ENCODE measurements at regions not wholly inside any gene's neighbourhood (a gene's known extent, or its start where the extent isn't known, plus 50 kb on each side); places are given as distances from the start of the nearest gene placed in this dataset.

DNA sequence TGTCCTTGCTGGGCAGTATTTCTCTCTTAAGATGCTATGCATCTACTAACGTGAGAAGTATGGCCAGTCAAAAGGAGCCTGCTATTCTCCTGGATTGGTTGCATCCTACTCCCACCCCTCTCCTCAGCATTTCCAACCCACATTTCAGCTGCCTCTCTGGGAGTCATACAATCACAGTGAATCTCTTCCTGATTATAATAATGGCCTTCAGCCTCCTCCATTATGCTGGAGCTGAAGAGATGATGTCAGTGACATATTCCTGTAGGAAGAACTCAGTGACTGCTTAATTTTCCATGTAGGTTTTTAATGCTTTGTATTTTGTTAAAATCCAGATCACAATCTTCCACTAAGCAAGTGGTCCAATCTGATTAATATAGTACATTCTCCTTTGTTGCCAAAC, 82.7 kb upstream of the SUCLG2 start:
- TF ChIP-seq, protein P1, sequence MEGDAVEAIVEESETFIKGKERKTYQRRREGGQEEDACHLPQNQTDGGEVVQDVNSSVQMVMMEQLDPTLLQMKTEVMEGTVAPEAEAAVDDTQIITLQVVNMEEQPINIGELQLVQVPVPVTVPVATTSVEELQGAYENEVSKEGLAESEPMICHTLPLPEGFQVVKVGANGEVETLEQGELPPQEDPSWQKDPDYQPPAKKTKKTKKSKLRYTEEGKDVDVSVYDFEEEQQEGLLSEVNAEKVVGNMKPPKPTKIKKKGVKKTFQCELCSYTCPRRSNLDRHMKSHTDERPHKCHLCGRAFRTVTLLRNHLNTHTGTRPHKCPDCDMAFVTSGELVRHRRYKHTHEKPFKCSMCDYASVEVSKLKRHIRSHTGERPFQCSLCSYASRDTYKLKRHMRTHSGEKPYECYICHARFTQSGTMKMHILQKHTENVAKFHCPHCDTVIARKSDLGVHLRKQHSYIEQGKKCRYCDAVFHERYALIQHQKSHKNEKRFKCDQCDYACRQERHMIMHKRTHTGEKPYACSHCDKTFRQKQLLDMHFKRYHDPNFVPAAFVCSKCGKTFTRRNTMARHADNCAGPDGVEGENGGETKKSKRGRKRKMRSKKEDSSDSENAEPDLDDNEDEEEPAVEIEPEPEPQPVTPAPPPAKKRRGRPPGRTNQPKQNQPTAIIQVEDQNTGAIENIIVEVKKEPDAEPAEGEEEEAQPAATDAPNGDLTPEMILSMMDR (IDR thresholded peaks at IDR 0.05 in 8 of 11, conservative IDR thresholded peaks at IDR 0.05 in 3 of 11) = no peak
- TF ChIP-seq POLR2A (IDR thresholded peaks at IDR 0.05) = no peak
- no peak for TF ChIP-seq POLR2AphosphoS5 (IDR thresholded peaks at IDR 0.05)
